HG03045 (cell line): ENCODE measurements at regions not wholly inside any gene's neighbourhood (a gene's known extent, or its start where the extent isn't known, plus 50 kb on each side); places are given as distances from the start of the nearest gene placed in this dataset.
"Not testable (repeated sequence)": the region's sequence is repeated elsewhere in the genome, so short reads cannot be mapped to it uniquely, and the experiment has no call there.

ENCODE experiments used
- ATAC-seq: cut with Tn5 transposase; IDR thresholded peaks from one replicate; pipeline ENCODE4 v1.9.1; 2021; ENCODE audit warnings: mild to moderate bottlenecking, moderate library complexity; ENCODE audit not compliant: unreplicated experiment

DNA sequence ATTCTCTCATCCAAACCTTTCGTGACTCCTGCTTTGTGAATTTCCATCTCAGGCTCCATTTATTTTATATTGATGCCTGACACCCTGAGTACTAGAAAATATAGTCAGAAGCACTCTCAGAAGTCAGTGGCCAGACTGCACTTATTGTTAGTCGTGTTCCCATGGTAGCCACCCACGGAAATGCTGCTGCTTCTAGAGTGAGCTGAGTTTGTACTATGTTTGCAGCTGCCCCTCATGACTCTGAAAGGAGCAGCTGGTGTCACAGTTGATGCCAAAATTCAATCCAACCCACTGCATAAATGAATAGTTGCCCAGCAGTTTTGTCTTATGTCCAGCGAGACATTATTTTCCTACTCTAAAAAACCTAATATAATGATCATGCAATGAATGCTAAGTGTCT, 265.2 kb upstream of the SPHKAP start:
- no peak for ATAC-seq

DNA sequence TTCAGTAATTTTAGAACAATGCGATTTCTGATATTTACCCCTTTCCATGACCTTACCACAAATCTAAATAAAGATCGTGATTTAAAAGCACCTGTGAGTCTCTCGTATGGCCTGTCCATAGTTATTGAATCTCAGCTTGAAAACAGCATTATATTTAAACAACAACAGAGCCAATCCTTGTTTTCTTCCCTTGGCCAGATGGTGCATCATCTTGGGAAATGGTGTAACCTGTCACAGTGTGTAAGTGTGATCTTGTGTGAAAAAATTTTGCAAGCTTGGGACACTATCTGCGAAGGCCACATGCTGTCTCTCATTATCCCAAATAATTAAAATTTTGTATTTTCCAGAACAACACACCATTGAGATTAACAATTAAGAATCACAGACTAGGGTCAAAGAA, 262.7 kb upstream of the SPHKAP start:
- no peak for ATAC-seq

DNA sequence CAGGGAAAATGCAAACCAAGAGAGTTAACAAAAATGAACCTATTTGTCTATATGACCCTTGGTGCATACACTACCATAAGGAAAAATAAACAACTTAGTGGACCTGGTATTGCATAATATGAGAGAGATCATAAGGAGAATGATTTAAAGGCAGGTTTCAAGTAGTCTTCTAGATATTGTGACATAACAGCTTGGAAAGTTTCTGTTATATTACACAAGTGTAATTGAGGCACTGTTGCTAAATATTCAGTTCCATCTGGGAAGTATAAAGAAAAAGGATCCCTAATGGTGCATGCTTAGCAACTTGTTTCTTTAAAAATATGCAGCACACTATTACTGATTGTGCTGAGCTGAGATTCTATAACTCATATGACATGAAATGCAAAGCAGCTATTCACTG, 252.2 kb upstream of the SPHKAP start:
- ATAC-seq: no peak

DNA sequence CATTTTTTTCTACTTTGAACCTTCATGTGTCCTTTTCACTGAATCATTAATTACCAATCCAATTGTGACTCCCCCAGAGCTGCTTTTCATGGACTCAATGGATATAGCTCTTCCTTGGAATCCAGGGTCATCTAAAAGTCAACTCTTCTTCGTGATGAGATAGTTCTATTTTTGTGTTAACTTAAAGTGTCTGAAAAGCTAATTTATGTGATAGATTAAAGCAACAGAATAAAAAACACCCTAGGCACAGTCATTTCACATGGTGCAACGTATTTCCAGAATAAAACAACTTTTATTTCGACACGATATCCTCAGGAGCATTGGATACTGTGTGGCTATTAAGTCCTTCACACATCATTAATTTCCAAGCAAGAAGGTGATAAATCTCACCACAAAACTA, 250.6 kb upstream of the SPHKAP start:
- no peak for ATAC-seq

DNA sequence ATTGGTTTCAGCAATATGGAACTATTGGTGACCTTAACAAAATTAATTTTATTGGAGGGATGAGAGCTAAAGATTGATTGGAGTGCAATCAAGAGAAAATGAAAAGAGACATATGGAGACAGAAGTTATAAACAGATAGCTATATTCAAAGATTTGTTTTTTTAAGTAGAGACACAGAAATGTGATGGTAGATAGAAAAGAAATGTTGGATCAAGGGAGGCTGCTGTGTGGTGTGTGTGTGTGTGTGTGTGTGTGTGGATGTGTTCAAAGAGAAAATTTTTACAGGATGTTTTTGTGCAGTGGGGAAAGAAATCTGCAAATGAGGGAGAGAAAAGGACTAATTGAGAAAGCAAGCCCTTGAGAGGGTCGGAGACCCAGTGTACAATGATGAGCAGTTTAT, 249.5 kb upstream of the SPHKAP start:
- ATAC-seq: no peak

DNA sequence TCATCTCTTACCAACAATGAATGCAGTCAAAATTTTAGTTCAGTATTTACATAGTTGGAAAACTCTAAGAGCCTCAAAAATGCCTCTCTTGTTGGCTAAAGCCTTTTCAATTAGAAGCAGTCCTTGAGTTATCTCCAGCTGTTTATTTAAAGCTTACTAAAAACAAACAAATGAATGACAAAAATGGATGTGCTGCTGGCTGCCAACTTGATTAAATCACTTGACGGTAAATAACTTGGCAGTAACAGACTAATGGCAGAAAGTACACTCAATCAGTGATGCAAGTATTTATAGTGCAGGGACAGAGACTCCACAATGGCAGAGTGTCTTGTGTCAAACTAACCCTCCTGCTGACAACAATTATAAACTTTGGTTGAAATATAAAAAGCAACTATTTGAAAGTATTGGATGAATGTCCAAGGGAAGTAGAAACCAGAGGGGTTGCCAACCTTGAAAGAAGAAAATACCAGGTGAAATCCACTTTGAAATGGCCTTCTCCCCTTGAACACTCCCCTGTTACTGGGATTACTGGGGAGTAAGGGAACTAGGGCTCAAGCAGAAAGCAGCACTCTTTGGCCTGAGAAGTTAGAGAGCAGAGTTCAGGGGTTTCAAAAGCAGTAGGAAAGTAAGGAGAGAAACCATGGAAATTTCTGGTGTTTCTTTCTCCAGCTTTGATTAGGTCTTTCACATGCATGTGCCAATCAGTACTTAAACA, 245.2 kb upstream of the SPHKAP start:
- ATAC-seq: no peak

DNA sequence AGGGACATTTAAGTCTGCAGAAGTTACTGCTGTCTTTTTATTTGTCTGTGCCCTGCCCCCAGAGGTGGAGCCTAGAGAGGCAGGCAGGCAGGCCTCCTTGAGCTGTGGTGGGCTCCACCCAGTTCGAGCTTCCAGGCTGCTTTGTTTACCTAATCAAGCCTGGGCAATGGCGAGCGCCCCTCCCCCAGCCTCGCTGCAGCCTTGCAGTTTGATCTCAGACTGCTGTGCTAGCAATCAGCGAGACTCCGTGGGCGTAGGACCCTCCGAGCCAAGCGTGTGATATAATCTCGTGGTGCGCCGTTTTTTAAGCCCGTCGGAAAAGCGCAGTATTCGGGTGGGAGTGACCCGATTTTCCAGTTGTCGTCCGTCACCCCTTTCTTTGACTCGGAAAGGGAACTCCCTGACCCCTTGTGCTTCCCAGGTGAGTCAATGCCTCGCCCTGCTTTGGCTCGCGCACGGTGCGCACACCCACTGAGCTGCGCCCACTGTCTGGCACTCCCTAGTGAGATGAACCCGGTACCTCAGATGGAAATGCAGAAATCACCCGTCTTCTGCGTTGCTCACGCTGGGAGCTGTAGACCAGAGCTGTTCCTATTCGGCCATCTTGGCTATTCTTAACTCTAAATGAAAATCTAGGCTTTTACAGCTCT, 244.0 kb upstream of the SPHKAP start:
- ATAC-seq: not testable (repeated sequence)

DNA sequence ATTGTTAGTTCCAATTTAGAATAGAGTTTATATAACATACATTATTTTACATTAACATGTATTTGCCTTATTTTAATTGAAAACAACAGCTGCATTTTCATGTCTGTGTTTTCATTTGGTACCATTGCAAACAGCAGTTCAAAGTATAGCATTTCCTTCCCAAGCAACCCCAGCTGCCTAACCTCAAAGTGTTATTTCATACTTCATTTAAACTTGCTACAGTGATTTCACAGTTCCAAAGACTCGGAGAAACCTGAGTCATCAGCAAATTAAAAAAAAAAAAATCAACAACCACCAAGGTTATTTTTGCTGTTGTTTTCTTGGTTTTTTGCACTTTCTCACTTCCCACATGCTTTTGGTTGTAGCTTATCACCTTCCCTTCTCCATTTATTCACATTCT, 236.5 kb upstream of the SPHKAP start:
- no peak for ATAC-seq

DNA sequence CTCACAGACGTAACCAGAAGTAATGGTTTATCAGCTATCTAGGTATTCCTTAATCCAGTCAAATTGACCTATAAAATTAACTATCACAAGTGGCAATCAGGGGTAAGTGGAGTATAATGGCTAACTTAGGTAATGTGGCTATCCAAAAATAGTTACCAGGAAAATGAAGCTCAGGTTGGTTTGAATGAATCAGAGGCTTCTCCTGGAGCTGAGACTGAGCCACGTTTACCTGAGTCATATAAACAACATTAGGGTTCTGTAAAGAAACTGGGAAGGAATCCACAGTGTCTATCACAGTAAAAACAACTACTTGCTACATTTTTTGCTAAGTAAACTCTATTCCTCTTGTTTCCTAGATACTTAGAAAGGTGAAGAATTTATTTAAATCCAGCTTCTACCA, 236.0 kb upstream of the SPHKAP start:
- no peak for ATAC-seq

DNA sequence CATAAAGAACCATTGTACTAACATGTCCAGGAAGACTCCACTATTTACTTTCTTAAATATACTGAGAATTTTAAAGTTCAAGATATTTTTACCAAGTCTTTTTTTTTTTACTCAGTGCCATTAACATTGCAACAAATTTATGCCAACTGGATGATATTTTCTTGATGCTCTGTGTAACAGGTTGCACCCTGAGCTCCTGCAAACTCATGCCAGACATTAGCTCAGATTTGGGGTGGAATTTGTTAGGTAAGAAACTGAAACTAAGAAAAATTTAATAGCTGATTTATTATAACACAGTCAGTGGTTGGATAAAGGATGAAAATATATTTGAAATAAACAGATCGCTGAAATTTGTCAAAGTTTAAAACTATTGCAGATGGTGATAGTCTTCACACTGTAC, 228.6 kb upstream of the SPHKAP start:
- no peak for ATAC-seq

DNA sequence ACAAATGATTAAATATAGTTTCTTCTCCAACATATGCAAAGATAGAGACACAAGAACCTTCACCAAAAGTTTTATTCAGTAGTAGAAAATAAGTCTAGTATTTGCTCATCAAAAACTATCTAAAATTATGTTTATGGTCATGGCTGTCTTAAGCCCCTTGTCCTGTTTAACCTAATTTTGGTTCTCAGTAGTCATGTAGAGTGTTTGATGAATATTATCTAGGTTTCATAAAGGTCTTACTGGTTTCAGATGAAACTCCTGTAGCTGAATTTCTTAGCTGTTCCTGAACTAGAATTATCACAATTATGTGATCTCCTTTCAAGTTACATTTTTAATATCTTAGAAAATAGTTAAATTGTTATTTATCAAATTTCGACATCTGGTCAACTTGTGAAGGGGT, 228.0 kb upstream of the SPHKAP start:
- ATAC-seq: no peak

DNA sequence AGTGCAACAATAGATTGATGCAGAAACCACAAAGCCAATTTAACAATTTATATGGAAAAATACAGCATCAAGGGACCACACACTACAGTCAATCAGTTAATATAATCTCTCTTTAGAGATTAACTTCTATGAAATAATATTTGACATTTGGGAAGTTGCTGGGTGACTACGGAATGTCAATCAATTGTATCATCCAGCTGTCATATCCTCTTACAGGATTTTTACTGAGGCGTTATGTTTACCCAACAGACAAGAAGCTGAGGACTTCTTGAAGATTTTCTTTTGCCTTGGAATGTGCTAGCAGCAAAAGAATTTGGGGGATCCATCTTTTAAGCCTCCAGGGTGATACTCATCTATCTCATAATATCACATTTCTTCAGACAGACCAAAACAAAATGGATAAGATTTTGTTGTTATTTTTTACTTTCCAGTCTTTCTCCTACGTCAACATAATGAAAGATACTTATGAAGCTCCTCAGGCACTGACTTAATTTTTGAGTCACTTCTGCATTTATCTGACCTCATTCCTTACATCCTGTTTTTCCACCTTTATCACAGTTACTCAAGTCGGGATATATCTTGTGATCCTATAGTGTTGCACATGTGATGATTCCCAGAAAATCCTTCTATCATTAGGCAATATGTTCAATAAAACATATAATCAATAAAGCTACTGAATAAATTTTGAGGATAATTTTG, 227.2 kb upstream of the SPHKAP start:
- ATAC-seq: no peak

DNA sequence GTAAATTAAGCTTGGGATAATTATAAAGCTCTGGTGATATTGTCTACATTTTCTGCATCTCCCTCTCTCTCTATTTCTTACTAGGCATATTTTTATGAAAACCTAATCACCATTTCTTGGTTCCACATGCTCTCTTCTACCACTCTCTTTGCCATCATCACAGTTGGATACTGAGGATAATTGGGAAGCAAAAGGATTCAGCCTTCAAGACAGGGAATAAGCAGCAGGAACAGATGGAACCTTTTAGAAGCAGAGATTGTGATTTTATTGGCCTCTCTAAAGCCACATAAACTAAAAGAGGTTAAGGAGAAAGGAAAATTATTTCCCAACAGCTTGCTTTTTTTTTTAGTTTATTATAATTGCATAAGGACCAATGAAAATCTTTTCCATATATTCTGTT, 226.3 kb upstream of the SPHKAP start:
- no peak for ATAC-seq

DNA sequence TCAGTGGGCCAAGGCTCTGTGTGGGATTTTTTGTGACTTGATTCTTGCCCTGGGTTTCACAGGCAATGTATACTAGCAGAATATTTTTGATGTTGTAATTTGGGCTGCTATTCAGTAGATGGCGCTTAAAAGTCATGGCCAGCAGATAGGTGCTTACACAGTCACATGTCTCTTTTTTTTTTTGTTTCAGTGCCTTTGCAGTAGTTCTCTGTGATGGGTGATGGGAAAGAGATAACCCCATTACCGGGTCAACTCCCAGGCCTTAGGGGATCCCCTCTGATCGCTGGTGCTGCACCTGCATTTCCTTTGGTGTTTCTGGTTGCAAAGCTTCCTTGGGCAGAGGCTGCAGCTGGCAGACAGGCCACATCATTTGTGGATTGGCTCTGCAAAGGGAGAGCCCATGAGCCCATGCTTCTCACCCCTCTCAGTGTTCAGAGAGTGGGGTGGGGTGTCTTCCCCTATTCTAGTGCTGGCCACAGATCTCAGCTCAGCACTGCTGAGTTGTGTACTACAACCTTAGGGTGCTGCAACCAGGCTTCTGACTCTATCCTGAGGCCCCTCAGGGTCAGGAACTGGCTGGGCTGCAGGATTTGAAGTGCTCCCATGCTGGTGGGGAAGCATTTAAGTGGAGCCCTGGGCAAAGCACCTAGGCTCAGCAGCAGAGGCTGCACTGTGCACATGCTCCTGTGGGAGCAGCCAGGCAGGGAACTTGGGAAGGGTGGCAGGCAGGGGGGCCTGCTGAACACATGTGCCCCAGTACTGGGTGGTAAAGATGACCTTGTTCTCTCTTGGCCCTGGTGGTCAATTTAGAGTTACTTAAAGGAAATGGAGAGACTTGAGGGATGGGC, 219.8 kb upstream of the SPHKAP start:
- ATAC-seq: no peak

DNA sequence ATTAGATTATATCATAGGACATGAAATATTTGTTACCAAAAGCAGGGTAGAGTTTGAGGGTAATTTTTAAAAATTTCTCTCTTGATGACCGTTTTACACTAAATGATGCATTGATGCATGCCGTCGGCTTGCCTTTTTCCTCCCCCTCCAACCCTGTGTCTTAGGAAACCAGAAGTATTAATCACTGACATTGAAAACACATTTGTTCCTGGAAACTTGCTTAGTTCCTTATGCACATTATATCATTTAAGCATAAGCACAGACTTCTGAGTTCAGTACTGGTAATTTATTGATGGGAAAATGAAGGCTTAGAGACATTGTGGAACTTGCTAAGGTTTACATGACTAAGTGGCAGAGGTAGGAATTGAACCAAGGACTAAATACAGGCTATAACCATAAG, 206.3 kb upstream of the SPHKAP start:
- no peak for ATAC-seq

DNA sequence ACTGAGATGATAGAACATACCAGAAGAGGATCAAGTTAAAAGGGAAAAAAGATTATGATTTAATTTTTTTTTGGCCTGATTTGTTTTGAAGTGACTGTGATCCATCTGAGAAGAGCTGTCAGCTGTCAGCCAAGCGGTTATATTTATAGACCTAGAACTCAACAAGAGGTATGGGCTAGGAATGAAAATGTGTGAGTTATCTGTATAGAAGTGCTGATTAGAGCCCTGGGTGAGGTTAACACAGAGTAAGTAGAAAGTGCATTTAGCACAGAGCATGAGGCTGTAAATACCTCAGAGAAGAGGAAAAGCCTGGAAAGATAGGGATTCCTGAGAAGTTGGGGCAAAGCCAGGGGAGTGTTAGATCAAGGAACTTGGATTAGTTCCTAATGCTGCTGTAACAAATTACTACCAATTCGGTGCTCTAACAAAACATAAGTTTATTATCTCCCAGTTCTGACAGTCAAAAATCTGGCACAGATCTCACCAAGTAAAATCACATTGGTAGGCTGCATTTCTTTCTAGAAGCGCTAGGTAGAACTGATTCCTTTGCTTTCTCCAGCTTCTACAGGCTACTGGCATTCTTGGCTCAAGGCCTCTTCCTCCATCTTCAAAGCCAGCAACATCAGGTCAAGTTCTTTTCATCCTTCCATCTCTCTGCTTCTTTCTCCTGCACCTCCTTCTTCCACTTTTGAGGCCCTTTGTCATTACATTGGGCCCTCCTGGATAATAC, 197.4 kb upstream of the SPHKAP start:
- ATAC-seq: no peak

DNA sequence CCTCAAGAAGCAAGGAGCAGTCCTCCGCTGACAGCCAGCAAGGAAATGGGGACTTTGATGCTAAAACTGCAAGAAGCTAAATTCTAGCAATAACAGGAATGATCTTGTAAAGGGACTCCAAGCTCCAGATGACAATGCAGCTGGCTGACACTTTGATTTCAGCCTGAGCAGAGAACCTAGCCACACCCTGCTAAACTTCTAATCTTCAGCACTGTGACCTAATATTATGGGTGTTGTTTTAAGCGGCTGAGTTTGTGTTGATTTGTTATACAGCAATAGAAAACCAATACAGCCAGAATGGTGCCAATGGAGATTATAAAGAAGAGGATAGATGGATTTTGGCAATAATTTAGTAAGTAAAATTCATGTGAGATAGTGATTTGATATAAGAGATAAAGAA, 196.7 kb upstream of the SPHKAP start:
- ATAC-seq: no peak

DNA sequence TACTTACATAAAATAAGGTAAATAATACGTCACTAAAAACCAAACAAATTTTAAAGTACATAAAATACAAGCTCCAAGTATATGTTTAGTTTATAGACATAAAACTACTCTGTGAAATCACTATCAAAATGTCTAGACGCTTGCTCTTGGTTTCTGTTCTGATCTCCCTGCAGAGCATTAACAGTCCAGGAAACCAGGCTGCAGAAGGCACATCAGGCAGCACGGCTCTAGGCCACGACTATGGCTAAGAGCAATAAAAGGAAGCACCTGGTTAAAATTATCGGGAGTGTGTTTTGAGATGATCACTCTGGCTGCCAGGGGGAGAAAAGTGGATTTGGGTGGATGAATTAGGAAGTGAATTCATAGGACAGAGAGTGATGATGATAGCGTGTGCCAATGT, 196.0 kb upstream of the SPHKAP start:
- no peak for ATAC-seq

DNA sequence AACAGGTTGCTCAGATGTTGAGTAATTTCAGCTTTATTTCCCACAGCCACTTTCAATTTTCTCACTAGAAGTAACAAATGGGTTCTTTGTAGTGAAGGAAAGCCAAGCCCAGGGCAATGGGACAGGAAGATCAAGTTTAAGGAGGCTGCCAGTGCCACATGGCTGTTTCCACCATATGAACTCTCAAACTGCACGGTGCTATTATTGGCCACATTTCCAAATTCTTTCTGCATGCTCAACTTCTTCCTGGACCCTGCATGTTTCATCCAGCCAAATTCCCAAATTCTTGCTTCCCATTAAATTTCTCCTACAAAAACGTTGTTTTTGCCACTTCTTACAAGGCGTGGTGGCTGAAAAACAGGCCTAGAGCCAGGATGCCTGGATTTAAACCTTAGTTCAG, 193.3 kb upstream of the SPHKAP start:
- ATAC-seq: no peak

DNA sequence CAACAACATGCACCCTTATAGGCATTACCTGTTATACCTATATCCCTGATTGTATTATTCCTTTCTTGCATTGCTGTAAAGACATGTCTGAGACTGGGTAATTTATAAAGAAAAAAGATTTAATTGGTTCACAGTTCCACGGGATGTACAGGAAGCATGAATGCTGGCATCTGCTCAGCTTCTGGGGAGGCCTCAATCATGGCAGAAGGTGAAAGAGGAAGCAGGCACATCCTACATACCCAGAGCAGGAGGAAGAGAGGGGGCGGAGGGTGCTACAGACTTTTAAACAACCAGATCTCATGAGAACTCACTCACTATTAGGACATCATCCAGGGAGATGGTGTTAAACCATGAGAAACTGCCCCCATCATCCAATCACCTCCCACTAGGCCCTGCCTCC, 191.7 kb upstream of the SPHKAP start:
- ATAC-seq: no peak

DNA sequence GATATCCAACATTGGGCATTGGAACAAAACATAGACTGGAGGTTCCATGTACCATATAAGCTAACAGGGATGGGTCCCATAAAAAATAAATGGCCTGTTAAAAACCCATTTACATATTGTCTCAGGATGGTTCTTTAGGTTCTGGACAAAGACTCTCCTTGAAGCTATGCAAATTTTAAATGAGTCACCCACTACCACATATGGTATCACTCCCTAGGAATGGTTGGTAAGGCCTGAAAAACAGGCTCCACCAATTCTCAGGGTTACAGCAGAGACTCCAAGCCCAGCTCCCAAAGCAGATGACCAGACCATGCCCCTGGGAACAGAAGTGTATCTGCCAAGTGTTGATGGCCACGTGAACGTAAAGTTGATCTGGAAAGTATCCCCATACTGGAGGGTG, 190.7 kb upstream of the SPHKAP start:
- ATAC-seq: no peak
